SK-MEL-5 (cell line): ENCODE measurements at regions not wholly inside any gene's neighbourhood (a gene's known extent, or its start where the extent isn't known, plus 50 kb on each side); places are given as distances from the start of the nearest gene placed in this dataset.

Experiments
- DNase-seq: peaks from one replicate; pipeline ENCODE4 v3.0.0-alpha.2; 2016; ENCODE audit warnings: low read depth, low spot score
- in situ Hi-C: cut with HindIII; loops from 2 replicates; pipeline ENCODE4 v1.10.0; 2016; ENCODE audit warnings: low sequenced_read_pairs, high pct_unique_total_duplicates, low pct_unique_long_range_greater_than_20kb

DNA sequence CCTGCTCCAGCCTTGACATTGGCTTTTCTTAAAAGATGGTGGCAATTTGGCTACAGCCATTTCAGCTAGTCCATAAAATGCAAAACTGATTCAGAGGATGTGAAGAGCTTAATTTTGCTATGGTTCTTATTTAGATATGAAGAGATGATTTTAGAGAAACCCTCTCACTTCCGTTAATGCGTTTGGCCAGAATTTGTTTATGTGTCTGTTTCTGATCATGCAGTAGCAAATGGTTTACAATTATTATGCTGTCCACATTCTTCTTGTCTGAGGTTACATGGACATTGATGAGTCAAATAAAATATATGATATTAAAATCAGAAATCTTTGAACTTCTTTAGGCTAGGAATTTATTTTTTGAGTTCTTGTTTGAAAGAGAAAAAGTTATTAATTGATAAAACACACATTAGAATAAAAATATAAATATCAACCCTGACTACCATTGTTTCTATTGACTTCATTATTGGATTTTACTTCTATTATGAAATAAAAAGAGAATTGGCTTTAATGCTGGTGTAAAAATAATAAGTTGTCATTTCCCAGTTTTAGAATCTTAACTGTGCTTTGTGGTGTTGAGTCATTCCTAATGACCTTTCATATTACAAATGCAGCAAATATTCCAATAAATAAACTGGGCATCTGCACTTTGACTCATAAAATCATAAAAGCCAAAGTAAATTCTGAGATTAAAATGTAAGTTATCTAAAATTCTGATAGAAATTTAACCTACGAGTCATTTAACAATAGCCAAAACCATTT, 1286.0 kb upstream of the GJE1 start:
- in situ Hi-C loops = no loop called here
- no peak for DNase-seq

DNA sequence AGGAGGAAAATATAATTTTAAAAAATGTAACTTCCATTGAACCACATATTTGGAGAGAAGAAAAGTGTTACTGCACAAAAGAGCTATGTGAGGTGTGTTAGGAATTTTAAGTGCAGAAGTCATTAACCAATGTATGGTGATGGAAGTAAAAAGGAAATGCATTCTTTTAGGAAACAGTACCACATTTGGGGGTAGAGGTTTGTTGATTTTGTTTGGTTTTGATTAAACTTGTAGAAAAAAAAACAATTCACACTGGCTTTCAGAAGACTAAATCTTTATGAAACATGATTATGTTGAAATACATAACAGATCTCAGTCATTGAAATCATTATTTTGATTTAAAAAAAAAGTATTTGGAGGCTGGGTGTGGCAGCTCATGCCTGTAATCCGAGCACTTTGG, 1287.0 kb upstream of the GJE1 start:
- in situ Hi-C loops = no loop called here
- no peak for DNase-seq

DNA sequence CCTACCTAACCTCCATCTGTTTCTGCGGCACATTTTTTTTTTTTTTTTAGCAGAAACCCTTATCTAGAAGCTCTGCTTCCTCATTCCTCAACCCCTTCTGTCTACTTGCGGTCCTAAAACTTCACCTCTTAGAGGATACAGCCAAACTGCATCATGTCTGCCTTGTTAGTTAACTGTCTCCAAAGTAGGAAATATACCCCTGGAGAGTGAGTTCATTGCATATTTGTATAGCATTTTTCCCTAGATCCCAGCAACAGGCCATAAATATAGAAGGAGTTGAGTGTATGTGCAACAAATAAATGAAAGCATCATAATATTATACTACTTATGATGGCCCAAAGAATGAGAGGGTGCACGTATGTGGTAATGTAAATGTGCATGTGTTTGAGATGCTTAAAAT, 1288.6 kb upstream of the GJE1 start:
- in situ Hi-C loops = no loop called here
- no peak for DNase-seq

DNA sequence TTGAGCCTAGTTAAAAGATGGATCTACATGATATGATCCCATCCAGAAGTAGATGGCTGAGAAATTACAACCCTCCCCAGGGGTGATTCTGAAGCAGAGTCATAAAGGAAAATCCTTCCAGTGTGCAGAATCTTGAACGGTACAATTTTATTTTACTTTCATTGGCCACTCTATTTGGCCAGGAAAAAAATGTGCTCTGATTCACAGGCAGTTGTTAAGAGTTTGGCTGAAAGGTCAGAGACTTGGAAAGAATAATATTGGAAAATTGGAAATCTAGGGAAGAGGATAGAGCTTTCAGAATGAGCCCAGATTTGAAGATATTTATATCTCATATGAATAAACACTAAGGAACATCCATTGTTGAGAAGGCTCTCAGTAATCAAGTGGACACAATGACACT, 1299.3 kb upstream of the GJE1 start:
- in situ Hi-C loops = no loop called here

DNA sequence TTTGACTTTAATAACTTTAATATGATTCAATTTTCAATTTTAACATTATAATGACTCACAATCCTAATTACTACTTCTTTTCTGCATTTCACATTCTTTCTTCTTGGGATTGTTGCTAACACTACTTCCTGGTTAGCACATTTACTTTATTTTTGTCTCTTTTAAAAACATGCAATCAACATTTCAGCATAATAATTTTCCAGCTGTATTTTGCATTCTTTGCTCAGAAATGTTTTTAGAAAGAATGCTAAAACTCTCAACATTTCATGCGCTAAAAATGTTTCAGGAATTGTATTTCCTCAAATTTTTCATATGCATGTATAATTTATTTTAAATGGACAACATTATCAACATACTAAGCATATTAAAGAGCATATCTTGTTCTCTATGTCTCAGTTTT, 1302.1 kb upstream of the GJE1 start:
- in situ Hi-C loops = no loop called here
- DNase-seq = no peak

More for the DNA sequence above, 1299.3 kb upstream of the GJE1 start:
- no peak for DNase-seq

DNA sequence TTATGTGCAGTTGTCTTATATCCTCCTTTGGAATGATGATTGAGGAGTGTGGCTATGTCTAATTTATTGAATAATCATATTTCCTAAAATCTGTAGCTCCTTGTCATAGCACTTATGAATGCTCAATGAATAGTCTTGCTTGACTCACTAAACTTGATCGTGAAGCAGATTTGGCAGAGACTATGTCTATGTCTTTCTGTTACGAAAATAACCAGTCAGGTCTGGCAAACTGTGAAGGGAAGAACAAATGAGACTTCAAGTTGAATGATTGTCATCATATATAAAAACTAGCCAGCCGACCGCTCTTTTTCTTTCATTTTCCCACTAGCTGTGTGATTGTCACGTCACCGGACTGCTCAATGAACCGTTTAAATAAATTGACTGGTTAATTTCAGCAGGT, 1303.9 kb upstream of the GJE1 start:
- DNase-seq = no peak
- in situ Hi-C loops = no loop called here

DNA sequence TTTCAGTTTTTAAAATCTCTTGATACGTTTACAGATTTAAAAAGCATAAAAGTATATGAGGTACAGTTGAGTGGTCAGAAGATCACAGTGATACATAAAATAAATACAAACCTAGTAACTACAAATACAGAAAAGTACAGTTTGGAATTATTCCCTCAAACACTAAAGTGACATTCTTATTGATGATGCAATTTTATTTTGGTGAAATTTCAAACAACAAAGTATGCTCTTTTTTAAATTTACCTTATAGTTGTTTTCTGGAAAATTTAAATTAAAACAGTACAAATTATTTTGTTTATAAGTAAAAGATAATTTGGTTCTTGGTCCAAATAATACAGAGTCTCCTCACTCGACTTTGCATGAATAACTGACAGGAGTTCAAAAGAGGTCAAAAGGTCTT, 1305.1 kb upstream of the GJE1 start:
- in situ Hi-C loops = no loop called here
- DNase-seq = no peak

DNA sequence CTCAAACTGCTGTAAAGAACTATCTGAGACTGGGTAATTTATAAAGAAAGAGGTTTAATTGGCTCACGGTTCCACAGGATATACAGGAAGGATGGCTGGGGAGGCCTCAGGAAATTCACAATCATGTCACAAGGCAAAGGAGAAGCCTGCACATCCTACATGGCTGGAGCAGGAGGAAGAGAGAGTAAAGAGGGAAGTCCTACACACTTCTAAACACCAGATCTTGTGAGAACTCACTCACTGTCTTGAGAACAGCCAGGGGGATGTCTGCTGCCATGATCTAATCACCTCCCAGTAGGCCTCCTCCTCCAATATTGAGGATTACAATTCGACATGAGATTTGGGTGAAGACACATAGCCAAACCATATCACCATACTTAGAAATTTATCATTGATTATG, 1307.0 kb upstream of the GJE1 start:
- in situ Hi-C loops = no loop called here
- DNase-seq = no peak

DNA sequence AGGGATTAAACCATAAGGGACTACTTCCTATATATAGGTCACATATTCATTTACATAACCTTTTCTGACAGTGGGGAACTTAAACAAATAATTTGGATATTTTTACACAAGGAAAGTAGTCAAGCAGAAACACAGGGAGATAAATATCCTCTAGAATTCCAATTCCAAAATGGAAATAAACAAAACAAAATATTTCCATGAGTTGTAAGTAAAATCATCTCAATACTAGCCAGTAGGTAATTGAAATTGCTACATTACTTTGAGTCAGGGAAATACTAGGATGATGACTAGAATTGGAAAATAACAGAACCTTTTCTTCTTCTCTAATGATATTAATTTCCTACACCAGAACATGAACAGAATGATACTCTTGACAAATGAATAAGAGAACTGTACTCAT, 1308.1 kb upstream of the GJE1 start:
- in situ Hi-C loops = no loop called here
- DNase-seq = no peak

DNA sequence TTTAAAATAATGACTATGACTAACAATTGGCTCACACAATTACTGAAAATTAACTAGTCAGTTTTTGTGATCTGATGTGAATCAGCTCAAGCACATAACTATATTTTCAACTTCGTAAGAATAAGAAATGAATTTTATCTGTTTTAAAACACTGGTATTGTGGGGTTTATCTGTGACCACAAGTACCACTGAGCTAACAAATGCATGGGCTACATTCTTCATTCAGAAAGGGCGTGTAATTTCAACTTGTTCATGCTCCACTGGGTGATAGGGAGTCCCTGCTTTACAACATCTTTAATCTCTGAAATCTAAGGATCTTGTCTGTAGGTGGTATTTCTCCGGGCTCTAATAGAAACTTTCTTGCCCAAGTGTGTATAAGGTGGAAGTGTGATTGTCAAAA, 1311.5 kb upstream of the GJE1 start:
- no peak for DNase-seq
- in situ Hi-C loops = no loop called here

DNA sequence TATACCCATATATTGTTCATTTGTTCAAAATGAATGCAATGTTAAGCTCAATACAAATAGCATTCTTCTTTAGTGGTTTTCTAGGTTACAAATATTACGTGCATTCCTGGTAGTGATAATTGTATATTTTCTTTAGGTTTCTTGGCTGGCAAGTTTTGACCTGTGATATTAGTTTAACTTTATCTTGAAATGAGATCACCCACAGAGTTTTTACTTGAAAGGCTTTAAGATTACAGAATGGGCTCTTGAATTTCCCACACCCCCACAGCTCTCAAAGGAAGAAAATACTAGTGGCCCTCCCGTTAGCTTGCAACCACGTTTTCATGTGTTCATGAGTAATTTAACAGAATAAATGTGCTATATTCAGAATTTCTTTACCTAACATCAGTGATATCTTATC, 1315.5 kb upstream of the GJE1 start:
- no peak for DNase-seq
- in situ Hi-C loops = no loop called here

DNA sequence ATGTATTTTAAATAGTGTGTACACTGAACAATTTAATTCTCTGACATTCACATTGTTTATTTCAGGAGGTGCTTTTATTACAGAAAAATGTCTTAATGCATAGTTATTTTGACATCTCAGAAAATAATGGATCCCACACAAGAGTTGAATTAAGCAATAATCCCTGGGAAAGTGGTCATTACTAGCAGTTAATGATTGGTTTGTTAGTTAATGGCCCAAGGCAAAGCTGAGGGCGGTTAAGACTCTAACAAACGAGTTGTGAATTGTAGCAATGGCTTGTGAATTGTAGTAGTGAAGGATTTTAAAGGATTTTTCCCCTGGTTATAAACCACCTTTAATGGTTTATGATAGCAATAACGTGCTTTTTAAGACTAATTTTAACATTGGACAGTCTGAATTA, 1316.0 kb upstream of the GJE1 start:
- no peak for DNase-seq
- in situ Hi-C loops = no loop called here

DNA sequence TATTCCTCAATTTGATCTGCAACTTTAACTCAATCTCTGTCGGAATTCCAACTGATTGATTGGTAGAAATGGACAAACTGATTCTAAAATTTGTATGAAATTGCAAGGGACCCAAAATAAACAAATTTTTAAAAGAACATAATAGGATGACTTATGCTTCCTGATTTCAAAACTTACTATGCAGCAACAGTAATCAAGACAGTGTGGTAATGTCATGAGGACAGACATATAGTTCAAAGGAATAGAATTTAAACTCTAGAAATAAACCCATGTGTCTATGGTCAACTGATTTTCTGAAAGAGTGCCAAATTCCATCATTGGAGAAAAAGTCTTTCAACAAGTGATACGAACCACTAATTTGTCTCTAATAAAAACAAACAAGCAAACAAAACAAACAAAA, 1320.1 kb upstream of the GJE1 start:
- in situ Hi-C loops = no loop called here
- DNase-seq = no peak

DNA sequence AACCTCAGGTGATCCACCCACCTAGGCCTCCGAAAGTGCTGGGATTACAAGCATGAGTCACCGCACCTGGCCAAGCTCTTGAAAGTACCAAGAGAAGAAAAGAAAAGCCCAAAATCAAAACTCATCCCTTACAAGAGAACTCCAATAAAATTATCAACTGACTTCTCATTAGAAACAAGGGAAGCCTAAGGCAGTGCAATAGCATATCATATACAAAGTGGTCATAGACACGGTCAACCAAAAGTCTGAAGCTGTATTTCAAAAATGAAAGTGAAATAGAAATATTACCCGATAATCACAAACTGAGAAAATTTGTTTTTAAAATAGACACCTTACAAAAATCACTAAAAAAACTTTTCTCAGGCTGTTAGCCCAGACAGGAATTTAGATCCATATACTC, 1321.1 kb upstream of the GJE1 start:
- DNase-seq = no peak
- in situ Hi-C loops = no loop called here

DNA sequence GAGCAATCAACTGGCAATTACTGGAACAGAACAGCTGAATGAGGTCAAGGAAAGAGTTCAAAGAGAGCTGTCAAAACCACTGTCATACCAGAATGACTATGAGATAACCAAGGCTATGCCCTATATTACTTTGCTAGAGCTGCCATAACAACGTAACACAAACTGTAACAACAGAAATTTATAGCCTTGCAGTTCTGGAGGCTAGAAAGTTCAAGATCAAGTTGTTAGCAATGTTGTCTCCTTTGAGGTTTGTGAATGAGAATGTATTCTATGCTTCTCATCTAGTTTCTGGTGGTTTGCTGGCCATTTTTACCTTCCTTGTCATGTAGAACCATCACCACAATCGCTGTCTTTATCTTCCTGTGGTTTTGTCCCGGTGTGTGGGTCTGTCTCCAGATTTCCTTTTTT, 1323.0 kb upstream of the GJE1 start:
- no peak for DNase-seq
- in situ Hi-C loops = no loop called here

DNA sequence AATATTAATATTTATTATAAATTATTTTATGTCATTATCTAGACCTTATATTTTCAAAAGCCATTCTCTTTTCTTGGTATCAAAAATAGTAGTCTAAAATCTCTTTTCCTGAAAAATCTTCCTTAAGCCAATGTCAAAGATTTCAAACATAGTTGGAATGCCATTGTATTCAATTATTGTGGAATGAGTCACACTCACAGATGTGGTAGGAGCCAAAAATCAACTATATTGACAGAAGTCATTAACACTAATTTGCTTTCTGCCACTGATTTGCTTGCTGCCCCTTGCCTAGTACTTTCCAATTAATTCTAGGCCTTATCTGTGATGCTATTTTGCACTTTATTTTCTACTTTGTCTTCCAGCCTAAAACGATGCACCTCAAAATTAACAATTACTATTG, 1326.3 kb upstream of the GJE1 start:
- no peak for DNase-seq
- in situ Hi-C loops = no loop called here

DNA sequence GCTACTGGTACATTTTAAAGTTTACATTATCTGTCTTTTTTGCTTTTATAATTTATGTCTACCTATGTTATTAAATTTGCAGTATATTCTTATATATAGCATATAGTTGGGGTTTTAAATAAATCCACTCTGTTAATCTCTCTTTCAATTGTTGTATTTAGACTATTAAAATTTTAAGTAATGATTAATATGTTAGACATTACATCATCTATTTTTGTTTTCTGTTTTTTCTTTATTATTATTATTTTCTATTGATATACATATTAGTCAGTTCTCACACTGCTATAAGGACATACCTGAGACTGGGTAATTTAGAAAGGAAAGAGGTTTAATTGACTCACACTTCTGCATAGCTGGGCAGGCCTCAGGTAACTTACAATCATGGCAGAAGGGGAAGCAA, 1338.2 kb upstream of the GJE1 start:
- in situ Hi-C loops = no loop called here
- no peak for DNase-seq

DNA sequence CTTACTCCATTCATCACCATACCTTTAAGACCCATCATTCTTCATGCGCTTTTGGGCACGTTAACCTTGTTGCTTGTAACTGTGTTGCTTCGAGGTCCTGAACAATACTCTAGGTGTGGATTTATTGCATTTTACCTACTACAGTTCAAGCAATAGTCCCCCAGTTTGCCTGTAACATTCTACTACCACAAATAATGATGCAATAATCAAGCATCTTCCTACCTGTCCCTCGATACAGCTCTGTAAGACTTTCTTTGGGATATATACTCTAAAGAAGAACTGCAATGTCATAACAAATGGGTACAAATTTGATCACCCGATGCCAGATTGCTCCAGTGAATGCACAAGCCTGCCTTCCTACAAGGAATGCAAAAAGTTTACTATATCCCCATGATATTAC, 1342.6 kb upstream of the GJE1 start:
- no peak for DNase-seq
- in situ Hi-C loops = no loop called here

DNA sequence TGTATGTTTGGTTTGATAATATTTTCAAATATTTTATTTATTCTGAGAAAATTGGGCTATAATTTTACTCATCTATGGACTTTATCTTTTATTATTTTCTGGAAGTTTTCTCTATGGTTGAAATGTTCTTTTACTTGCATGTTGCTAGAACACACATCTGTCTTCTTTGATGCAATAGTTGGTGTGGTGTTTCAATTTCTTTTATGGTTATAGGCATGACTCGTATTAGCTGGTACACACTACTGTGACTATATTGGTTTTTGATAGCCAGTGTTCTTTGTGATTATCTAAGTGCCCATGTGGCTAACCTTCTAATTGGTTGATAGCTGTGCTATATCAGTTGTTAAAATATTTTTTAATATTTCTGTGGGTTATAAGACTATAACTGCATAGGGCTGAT, 1343.3 kb upstream of the GJE1 start:
- in situ Hi-C loops = no loop called here
- no peak for DNase-seq

DNA sequence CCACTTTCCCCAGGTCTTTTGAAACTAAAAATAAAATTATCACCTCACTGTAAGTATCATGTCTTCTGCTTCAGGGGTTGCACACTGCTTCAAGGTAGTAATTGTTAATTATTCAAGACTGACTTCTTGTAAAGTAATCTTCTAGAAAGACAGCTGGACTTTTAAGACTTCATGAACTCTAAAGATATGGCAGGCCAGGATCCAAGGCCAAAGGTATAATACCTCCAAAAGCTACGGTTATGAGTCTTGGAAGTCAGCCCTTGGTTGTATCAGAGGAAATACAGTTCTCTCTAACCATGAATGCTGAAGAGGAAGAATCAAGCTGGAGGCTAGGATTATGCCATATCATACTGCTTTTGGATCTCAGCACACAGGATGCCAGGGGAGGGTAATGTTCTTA, 1346.8 kb upstream of the GJE1 start:
- in situ Hi-C loops = no loop called here
- no peak for DNase-seq
